Right ventricle myocardium superior (tissue), 1 donor: ENCODE measurements at regions not wholly inside any gene's neighbourhood (a gene's known extent, or its start where the extent isn't known, plus 50 kb on each side); places are given as distances from the start of the nearest gene placed in this dataset.
"Not testable (repeated sequence)": the region's sequence is repeated elsewhere in the genome, so short reads cannot be mapped to it uniquely, and the experiment has no call there.

Source experiments
- ATAC-seq: fragments of 200-7000 bp; cut with Tn5 transposase; one replicate; pipeline ENCODE4 v1.9.1; 2020; ENCODE audit warnings: mild to moderate bottlenecking; ENCODE audit not compliant: poor library complexity
- DNase-seq: peaks from one replicate; pipeline ENCODE4 v3.0.0-alpha.2; 2020
- intact Hi-C: fragments of 100-400 bp; cut with DNase I; formaldehyde crosslinking; loops from one replicate; pipeline ENCODE4 v1.11.2; 2022
- donor health status: DM: no; HTN: yes; CAD: no; lungs with severe emphysema.

GRCh38 chr10:44253769-44254462 lies 131.0 kb downstream of the CXCL12 start:
- peak; percentile 83 for DNase-seq
- intact Hi-C loops = no loop called here

GRCh38 chr10:44252631-44253030 lies 132.3 kb downstream of the CXCL12 start:
- ATAC-seq, DNase-seq, intact Hi-C loops: not testable (repeated sequence)

More at GRCh38 chr10:44253769-44254462, 131.0 kb downstream of the CXCL12 start:
- ATAC-seq = peak; percentile 94

- DNase-seq, intact Hi-C loops, ATAC-seq: not testable (repeated sequence)
These were observed 135.0 kb downstream of the CXCL12 start for GRCh38 chr10:44249933-44250332.

GRCh38 chr10:44249490-44249889 lies 135.4 kb downstream of the CXCL12 start:
- DNase-seq = no peak
- no peak for ATAC-seq
- intact Hi-C loops = no loop called here

GRCh38 chr10:44246700-44247099 lies 138.2 kb downstream of the CXCL12 start:
- ATAC-seq, DNase-seq, intact Hi-C loops: not testable (repeated sequence)

GRCh38 chr10:44246287-44246686 lies 138.6 kb downstream of the CXCL12 start:
- DNase-seq, ATAC-seq, intact Hi-C loops: not testable (repeated sequence)

- ATAC-seq = no peak
These were observed 139.3 kb downstream of the CXCL12 start for GRCh38 chr10:44245601-44245938.

GRCh38 chr10:44244745-44245600 lies 139.9 kb downstream of the CXCL12 start:
- DNase-seq (no peak), ATAC-seq (no peak)
- intact Hi-C loops = no loop called here

More at GRCh38 chr10:44245601-44245938, 139.3 kb downstream of the CXCL12 start:
- intact Hi-C loops = no loop called here
- DNase-seq = no peak

GRCh38 chr10:44243851-44244510 lies 140.9 kb downstream of the CXCL12 start:
- no peak for DNase-seq
- intact Hi-C loops = no loop called here
- no peak for ATAC-seq

GRCh38 chr10:44242826-44243225 lies 142.1 kb downstream of the CXCL12 start:
- intact Hi-C loops = no loop called here
- DNase-seq (no peak), ATAC-seq (no peak)

- ATAC-seq = no peak
These were observed 142.8 kb downstream of the CXCL12 start for GRCh38 chr10:44242091-44242490.

GRCh38 chr10:44240584-44241205 lies 144.2 kb downstream of the CXCL12 start:
- no peak for DNase-seq
- intact Hi-C loops = no loop called here
- ATAC-seq = no peak

More at GRCh38 chr10:44242091-44242490, 142.8 kb downstream of the CXCL12 start:
- DNase-seq = no peak
- intact Hi-C loops = no loop called here

GRCh38 chr10:44238212-44238611 lies 146.7 kb downstream of the CXCL12 start:
- DNase-seq (no peak), ATAC-seq (no peak)
- intact Hi-C loops = no loop called here

- DNase-seq (no peak), ATAC-seq (no peak)
- intact Hi-C loops = no loop called here
These were observed 147.4 kb downstream of the CXCL12 start for GRCh38 chr10:44237364-44238049.

- DNase-seq = no peak
- intact Hi-C loops = no loop called here
- ATAC-seq = no peak
These were observed 149.5 kb downstream of the CXCL12 start for GRCh38 chr10:44235363-44235762.

- ATAC-seq (peak; percentile 84), DNase-seq (no peak)
- intact Hi-C loops = no loop called here
These were observed 150.4 kb downstream of the CXCL12 start for GRCh38 chr10:44234483-44234875.

GRCh38 chr10:44233561-44234482 lies 151.1 kb downstream of the CXCL12 start:
- ATAC-seq (peak; percentile 65), DNase-seq (peak; percentile 71)
- intact Hi-C loops = no loop called here
